Prostate gland (tissue), 2 donors: ENCODE measurements at regions not wholly inside any gene's neighbourhood (a gene's known extent, or its start where the extent isn't known, plus 50 kb on each side); places are given as distances from the start of the nearest gene placed in this dataset.
"Not testable (repeated sequence)": the region's sequence is repeated elsewhere in the genome, so short reads cannot be mapped to it uniquely, and the experiment has no call there.

Experiments
- DNase-seq: peaks from one replicate; pipeline ENCODE4 v3.0.0-alpha.2; 2019; ENCODE audit warnings: low spot score
- H3K27ac ChIP-seq, 2 donors: fragments of 200-600 bp; sonication (generic); 2 replicates each; pipeline ENCODE4 v1.5.1; 2017 to 2019
- H3K27me3 ChIP-seq: fragments of 200-600 bp; sonication (generic); replicated peaks from 2 replicates; pipeline ENCODE4 v1.5.1; 2019; ENCODE audit not compliant: insufficient read depth
- H3K36me3 ChIP-seq, 2 donors: fragments of 200-600 bp; sonication (generic); 1 replicate in 1 of 2; 2 replicates in 1 of 2; pipeline versions ENCODE4 v1.5.1 to v1.8.1; 2017 to 2019
- H3K4me1 ChIP-seq: fragments of 200-600 bp; sonication (generic); replicated peaks from 2 replicates; pipeline ENCODE4 v1.5.1; 2019
- H3K4me3 ChIP-seq, 2 donors: fragments of 200-600 bp; sonication (generic); 2 replicates each; pipeline ENCODE4 v1.5.1; 2017 to 2019
- H3K9me3 ChIP-seq: fragments of 200-600 bp; sonication (generic); 2 replicates; pipeline ENCODE4 v1.5.1; 2017
- CTCF ChIP-seq, 4 experiments: fragments of 200-600 bp in 2 of 4; fragments of 450-650 bp in 2 of 4; sonication (generic) in 2 of 4; IDR thresholded peaks; 1 replicate in 3 of 4; 2 replicates in 1 of 4; pipeline ENCODE4 v1.5.1; 2016 to 2019; ENCODE audit warnings: antibody characterized with exemption in 4 of 4, mild to moderate bottlenecking in 2 of 4, moderate library complexity in 2 of 4
- POLR2A ChIP-seq: fragments of 450-650 bp; IDR thresholded peaks from one replicate; pipeline ENCODE4 v1.6.1; 2016; ENCODE audit warnings: antibody characterized with exemption, mild to moderate bottlenecking
- POLR2AphosphoS5 ChIP-seq: sonication (generic); formaldehyde crosslinking; IDR thresholded peaks from one replicate; pipeline ENCODE4 v1.6.1; 2017; ENCODE audit warnings: antibody characterized with exemption
- WGBS: methylation state at CpG from one replicate; pipeline ENCODE4 v1.1.5; 2018; 5-methylcytosine and 5-hydroxymethylcytosine counted together
- intact Hi-C: fragments of 100-400 bp; cut with DNase I; formaldehyde crosslinking; loops from one replicate; pipeline ENCODE4 v1.14.2; 2022

- no peaks in the 10 kb centered on the region for H3K36me3 ChIP-seq
- H3K27ac ChIP-seq = no peak overlapping the region
- H3K27me3 ChIP-seq = no peaks in the 10 kb centered on the region
- WGBS = 94% methylated on average over 4 of the region's 4 CpGs
- no peaks in the 10 kb centered on the region for H3K4me1 ChIP-seq
- no peak overlapping the region for H3K4me3 ChIP-seq
- no peak for TF ChIP-seq POLR2AphosphoS5
- DNase-seq = no peak
- intact Hi-C loops = no loop called here
- no peaks in the 10 kb centered on the region for H3K9me3 ChIP-seq
These were observed 498.8 kb upstream of the ZNF608 start for GRCh38 chr5:125245216-125245615.

- Histone ChIP-seq H3K4me1 (no peaks in the 10 kb centered on the region), H3K9me3 (no peaks in the 10 kb centered on the region), H3K27me3 (no peaks in the 10 kb centered on the region), H3K4me3 (no peak overlapping the region), H3K36me3 (no peaks in the 10 kb centered on the region), H3K27ac (no peak overlapping the region)
- WGBS = 48% methylated on average over 2 of the region's 2 CpGs
- intact Hi-C loops = no loop called here
- no peak for DNase-seq
- TF ChIP-seq CTCF (IDR thresholded peaks at IDR 0.05) = no peak
These were observed 503.0 kb upstream of the ZNF608 start for GRCh38 chr5:125249400-125249799.

GRCh38 chr5:125251703-125252102 is 505.3 kb upstream of the ZNF608 start:
- intact Hi-C loops = no loop called here
- Histone ChIP-seq H3K36me3 (no peaks in the 10 kb centered on the region), H3K4me1 (no peaks in the 10 kb centered on the region), H3K9me3 (no peaks in the 10 kb centered on the region), H3K27me3 (no peaks in the 10 kb centered on the region), H3K4me3 (no peak overlapping the region), H3K27ac (no peak overlapping the region)
- no peak for DNase-seq
- TF ChIP-seq CTCF (IDR thresholded peaks at IDR 0.05) = no peak
- no peak for TF ChIP-seq POLR2A
- TF ChIP-seq POLR2AphosphoS5 = no peak

- intact Hi-C loops, H3K4me3 ChIP-seq, H3K27me3 ChIP-seq, H3K4me1 ChIP-seq, DNase-seq, H3K36me3 ChIP-seq, H3K27ac ChIP-seq, H3K9me3 ChIP-seq: not testable (repeated sequence)
- WGBS = 89% methylated on average over 7 of the region's 7 CpGs
These were observed 507.2 kb upstream of the ZNF608 start for GRCh38 chr5:125253634-125254033.

- H3K36me3 ChIP-seq = no peaks in the 10 kb centered on the region
- 61% methylated on average over 3 of the region's 3 CpGs for WGBS
- H3K4me3 ChIP-seq = no peak overlapping the region
- H3K9me3 ChIP-seq = no peaks in the 10 kb centered on the region
- no peaks in the 10 kb centered on the region for H3K27me3 ChIP-seq
- no peak for DNase-seq
- intact Hi-C loops = no loop called here
- H3K4me1 ChIP-seq = no peaks in the 10 kb centered on the region
- H3K27ac ChIP-seq = no peak overlapping the region
- TF ChIP-seq POLR2A = no peak
- no peak for TF ChIP-seq POLR2AphosphoS5
- no peak for TF ChIP-seq CTCF (IDR thresholded peaks at IDR 0.05)
These were observed 507.8 kb upstream of the ZNF608 start for GRCh38 chr5:125254267-125254666.

GRCh38 chr5:125256296-125256695 is 509.9 kb upstream of the ZNF608 start:
- Histone ChIP-seq H3K4me1 (no peaks in the 10 kb centered on the region), H3K27ac (no peak overlapping the region), H3K4me3 (no peak overlapping the region), H3K9me3 (no peaks in the 10 kb centered on the region), H3K27me3 (no peaks in the 10 kb centered on the region), H3K36me3 (no peaks in the 10 kb centered on the region)
- 84% methylated on average over 3 of the region's 3 CpGs for WGBS
- TF ChIP-seq CTCF (IDR thresholded peaks at IDR 0.05) = no peak
- no peak for TF ChIP-seq POLR2AphosphoS5
- no peak for TF ChIP-seq POLR2A
- no peak for DNase-seq
- intact Hi-C loops = no loop called here
